Neural cell (in vitro differentiated cells): ENCODE measurements at regions not wholly inside any gene's neighbourhood (a gene's known extent, or its start where the extent isn't known, plus 50 kb on each side); places are given as distances from the start of the nearest gene placed in this dataset.

Source experiments
- H2AFZ ChIP-seq: fragments of 200-600, 300-800 bp; sonication (generic), shearing (Covaris generic); 2 replicates; pipeline ENCODE4 v1.6.0; 2014; ENCODE audit warnings: low read depth, mild to moderate bottlenecking, antibody characterized with exemption, low read length, moderate library complexity
- H3F3A ChIP-seq: fragments of 200-600 bp; shearing (Covaris generic); 2 replicates; pipeline ENCODE4 v1.6.1; 2016; ENCODE audit warnings: mild to moderate bottlenecking, moderate library complexity, mixed read lengths, antibody characterized with exemption, low read length; ENCODE audit not compliant: insufficient read depth, poor library complexity, severe bottlenecking
- H3K27ac ChIP-seq: fragments of 200-600, 300-800 bp; sonication (generic), shearing (Covaris generic); 2 replicates; pipeline ENCODE4 v1.5.1; 2014; ENCODE audit warnings: mild to moderate bottlenecking, low read length, moderate library complexity
- H3K27me3 ChIP-seq: fragments of 300-800, 200-600 bp; sonication (generic), shearing (Covaris generic); 2 replicates; pipeline ENCODE4 v1.6.0; 2014; ENCODE audit warnings: mild to moderate bottlenecking, low read depth, low read length, moderate library complexity; ENCODE audit not compliant: insufficient read depth
- H3K36me3 ChIP-seq: fragments of 300-800, 200-600 bp; sonication (generic), shearing (Covaris generic); 2 replicates; pipeline ENCODE4 v1.5.1; 2014; ENCODE audit warnings: mild to moderate bottlenecking, antibody characterized with exemption, low read length, moderate library complexity; ENCODE audit not compliant: insufficient read depth
- H3K4me2 ChIP-seq: fragments of 300-800, 200-600 bp; sonication (generic), shearing (Covaris generic); 2 replicates; pipeline ENCODE4 v1.6.0; 2014; ENCODE audit warnings: mild to moderate bottlenecking, low read length
- H3K4me3 ChIP-seq: fragments of 300-800, 200-600 bp; sonication (generic), shearing (Covaris generic); 2 replicates; pipeline ENCODE4 v1.5.1; 2014; ENCODE audit warnings: mild to moderate bottlenecking, low read length, moderate library complexity
- H3K79me2 ChIP-seq: fragments of 200-600 bp; shearing (Covaris generic); replicated peaks from 2 replicates; pipeline ENCODE4 v1.6.0; 2014; ENCODE audit warnings: mild to moderate bottlenecking, low read length, moderate library complexity; ENCODE audit not compliant: insufficient read depth
- H3K9ac ChIP-seq: fragments of 300-800, 200-600 bp; sonication (generic), shearing (Covaris generic); 2 replicates; pipeline ENCODE4 v1.6.1; 2016; ENCODE audit warnings: mild to moderate bottlenecking, low read length, mixed read lengths
- H3K9me2 ChIP-seq: fragments of 200-600 bp; shearing (Covaris generic); 2 replicates; pipeline ENCODE4 v1.6.1; 2016; ENCODE audit warnings: mild to moderate bottlenecking, low read length, mixed read lengths; ENCODE audit not compliant: insufficient read depth
- H3K9me3 ChIP-seq: fragments of 200-600, 300-800 bp; sonication (generic), shearing (Covaris generic); 2 replicates; pipeline ENCODE4 v1.6.1; 2016; ENCODE audit warnings: mild to moderate bottlenecking, mixed run types, low read length, moderate library complexity, mixed read lengths
- H4K20me1 ChIP-seq: fragments of 200-600 bp; shearing (Covaris generic); 2 replicates; pipeline ENCODE4 v1.6.1; 2016; ENCODE audit warnings: mild to moderate bottlenecking, mixed run types; ENCODE audit not compliant: insufficient read depth
- EP300 ChIP-seq: fragments of 450-650 bp; conservative IDR thresholded peaks from 2 replicates; pipeline ENCODE4 v1.6.1; 2014; ENCODE audit warnings: antibody characterized with exemption, mild to moderate bottlenecking, moderate library complexity; ENCODE audit not compliant: poor library complexity, severe bottlenecking
- EZH2 ChIP-seq: fragments of 200-600, 300-800 bp; shearing (Covaris generic), sonication (generic); IDR thresholded peaks from 2 replicates; pipeline ENCODE4 v1.6.1; 2014; ENCODE audit warnings: antibody characterized with exemption, low read length, borderline replicate concordance, mild to moderate bottlenecking; ENCODE audit not compliant: insufficient read depth, poor library complexity, severe bottlenecking
- MXI1 ChIP-seq: fragments of 450-650 bp; conservative IDR thresholded peaks from 2 replicates; pipeline ENCODE4 v1.6.1; 2014; ENCODE audit warnings: antibody characterized with exemption, mild to moderate bottlenecking; ENCODE audit not compliant: poor library complexity, severe bottlenecking
- POLR2AphosphoS5 ChIP-seq: IDR thresholded peaks from 2 replicates; pipeline ENCODE4 v1.6.1; 2012
- RAD21 ChIP-seq: fragments of 450-650 bp; conservative IDR thresholded peaks from 2 replicates; pipeline ENCODE4 v1.6.1; 2014; ENCODE audit warnings: antibody characterized with exemption, mild to moderate bottlenecking, moderate library complexity
- SMC3 ChIP-seq: fragments of 450-650 bp; conservative IDR thresholded peaks from 2 replicates; pipeline ENCODE4 v1.6.1; 2014; ENCODE audit warnings: antibody characterized with exemption, mild to moderate bottlenecking, moderate library complexity; ENCODE audit not compliant: poor library complexity
- TAF1 ChIP-seq: IDR thresholded peaks from 2 replicates; pipeline ENCODE4 v1.6.1; 2012; ENCODE audit warnings: low read depth
- TF ChIP-seq, protein P1 (sequence below): fragments of 450-650 bp; IDR thresholded peaks from 2 replicates; pipeline ENCODE4 v1.5.1; 2014; ENCODE audit warnings: antibody characterized with exemption, mild to moderate bottlenecking, moderate library complexity; ENCODE audit not compliant: poor library complexity, severe bottlenecking
- TF ChIP-seq, protein P2 (sequence below): IDR thresholded peaks from 2 replicates; pipeline ENCODE4 v1.6.1; 2012; ENCODE audit warnings: borderline replicate concordance

DNA sequence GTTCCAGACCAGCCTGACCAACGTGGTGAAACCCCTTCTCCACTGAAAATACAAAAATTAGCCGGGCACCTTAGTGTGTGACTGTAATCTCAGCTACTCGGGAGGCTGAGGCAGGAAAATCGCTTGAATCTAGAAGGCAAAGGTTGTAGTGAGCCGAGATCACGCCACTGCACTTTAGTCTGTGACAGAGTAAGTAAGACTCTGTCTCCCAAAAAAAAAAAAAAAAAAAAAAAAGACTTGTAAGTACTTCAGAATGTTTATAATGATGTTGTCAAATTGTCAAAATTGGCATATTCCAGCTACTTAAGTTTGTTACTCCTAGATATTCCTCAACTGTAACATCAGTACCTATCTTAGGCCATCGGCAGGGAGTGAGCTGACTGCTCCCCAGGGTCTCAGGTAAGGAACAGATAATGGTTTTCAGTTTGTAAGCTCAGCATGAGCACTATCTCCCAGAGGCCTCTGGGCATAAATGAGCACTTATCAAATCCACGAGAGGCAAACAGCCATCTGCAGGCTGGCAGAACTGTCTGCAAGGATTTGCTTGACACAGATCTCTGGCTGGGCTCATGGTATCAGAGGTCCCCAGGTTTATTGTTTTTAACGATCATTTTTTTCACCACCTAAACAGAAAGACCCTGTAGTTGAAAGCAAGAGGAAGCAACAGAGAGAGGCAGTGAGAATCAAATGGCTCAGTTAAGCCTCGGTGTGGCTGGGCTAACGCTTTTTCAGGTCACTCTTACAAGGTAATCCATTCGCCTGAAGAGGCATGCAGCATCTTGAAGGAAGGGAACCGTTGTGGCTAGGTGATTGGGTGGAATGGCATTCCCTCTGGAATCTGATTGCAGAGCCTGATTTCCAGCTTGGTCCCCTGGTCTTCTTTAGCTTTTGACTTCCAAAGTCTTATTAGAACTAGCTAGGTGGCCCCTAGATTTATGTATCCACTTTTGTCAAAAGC is 115.9 kb downstream of the LY86 start:
- H3K9me3 ChIP-seq = no peaks in the 10 kb centered on the region
- TF ChIP-seq POLR2AphosphoS5 (peak; percentile 47), EP300 (peak; percentile 27)
- TF ChIP-seq, protein P1, sequence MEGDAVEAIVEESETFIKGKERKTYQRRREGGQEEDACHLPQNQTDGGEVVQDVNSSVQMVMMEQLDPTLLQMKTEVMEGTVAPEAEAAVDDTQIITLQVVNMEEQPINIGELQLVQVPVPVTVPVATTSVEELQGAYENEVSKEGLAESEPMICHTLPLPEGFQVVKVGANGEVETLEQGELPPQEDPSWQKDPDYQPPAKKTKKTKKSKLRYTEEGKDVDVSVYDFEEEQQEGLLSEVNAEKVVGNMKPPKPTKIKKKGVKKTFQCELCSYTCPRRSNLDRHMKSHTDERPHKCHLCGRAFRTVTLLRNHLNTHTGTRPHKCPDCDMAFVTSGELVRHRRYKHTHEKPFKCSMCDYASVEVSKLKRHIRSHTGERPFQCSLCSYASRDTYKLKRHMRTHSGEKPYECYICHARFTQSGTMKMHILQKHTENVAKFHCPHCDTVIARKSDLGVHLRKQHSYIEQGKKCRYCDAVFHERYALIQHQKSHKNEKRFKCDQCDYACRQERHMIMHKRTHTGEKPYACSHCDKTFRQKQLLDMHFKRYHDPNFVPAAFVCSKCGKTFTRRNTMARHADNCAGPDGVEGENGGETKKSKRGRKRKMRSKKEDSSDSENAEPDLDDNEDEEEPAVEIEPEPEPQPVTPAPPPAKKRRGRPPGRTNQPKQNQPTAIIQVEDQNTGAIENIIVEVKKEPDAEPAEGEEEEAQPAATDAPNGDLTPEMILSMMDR = no peak

DNA sequence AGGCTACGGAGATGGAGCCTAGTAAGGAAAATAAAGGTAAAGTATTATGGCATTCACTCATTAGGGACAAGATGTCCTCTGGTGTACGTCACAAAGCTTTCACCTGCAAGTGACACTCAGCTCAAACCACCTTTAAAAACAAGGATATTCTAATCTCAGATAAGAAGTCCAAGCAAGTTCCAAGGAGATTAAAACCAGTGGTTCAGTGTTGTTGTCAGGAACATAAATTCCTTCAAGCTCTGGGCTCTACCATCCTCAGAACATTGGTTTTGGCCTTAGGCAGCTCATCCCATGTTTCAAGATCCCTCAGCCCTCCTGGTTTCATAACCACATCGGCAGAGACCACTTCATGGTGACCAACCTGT is 116.5 kb downstream of the LY86 start:
- no peak overlapping the region for H3K9ac ChIP-seq

More for the DNA sequence above, 115.9 kb downstream of the LY86 start:
- H4K20me1 ChIP-seq = no peaks in the 10 kb centered on the region
- H3K27me3 ChIP-seq = no peaks in the 10 kb centered on the region
- no peaks in the 10 kb centered on the region for H3K36me3 ChIP-seq
- no peaks in the 10 kb centered on the region for H3K79me2 ChIP-seq
- H3K27ac ChIP-seq = no peak overlapping the region
- H3K9ac ChIP-seq = no peak overlapping the region
- H3K9me2 ChIP-seq = no peaks in the 10 kb centered on the region
- peak overlapping the region; percentile 14 for H3K4me3 ChIP-seq
- no peaks in the 10 kb centered on the region for H3F3A ChIP-seq
- no peak overlapping the region for H2AFZ ChIP-seq
- no peak overlapping the region for H3K4me2 ChIP-seq

More for the DNA sequence above, 116.5 kb downstream of the LY86 start:
- no peaks in the 10 kb centered on the region for H3K9me3 ChIP-seq
- no peaks in the 10 kb centered on the region for H3K27me3 ChIP-seq
- H2AFZ ChIP-seq = no peak overlapping the region
- no peak overlapping the region for H3K4me3 ChIP-seq
- no peak overlapping the region for H3K4me2 ChIP-seq
- H3K36me3 ChIP-seq = no peaks in the 10 kb centered on the region
- no peak overlapping the region for H3K27ac ChIP-seq
- H3K9me2 ChIP-seq = no peaks in the 10 kb centered on the region
- H4K20me1 ChIP-seq = no peaks in the 10 kb centered on the region
- H3F3A ChIP-seq = no peaks in the 10 kb centered on the region
- no peak for TF ChIP-seq EP300
- TF ChIP-seq, protein P2, sequence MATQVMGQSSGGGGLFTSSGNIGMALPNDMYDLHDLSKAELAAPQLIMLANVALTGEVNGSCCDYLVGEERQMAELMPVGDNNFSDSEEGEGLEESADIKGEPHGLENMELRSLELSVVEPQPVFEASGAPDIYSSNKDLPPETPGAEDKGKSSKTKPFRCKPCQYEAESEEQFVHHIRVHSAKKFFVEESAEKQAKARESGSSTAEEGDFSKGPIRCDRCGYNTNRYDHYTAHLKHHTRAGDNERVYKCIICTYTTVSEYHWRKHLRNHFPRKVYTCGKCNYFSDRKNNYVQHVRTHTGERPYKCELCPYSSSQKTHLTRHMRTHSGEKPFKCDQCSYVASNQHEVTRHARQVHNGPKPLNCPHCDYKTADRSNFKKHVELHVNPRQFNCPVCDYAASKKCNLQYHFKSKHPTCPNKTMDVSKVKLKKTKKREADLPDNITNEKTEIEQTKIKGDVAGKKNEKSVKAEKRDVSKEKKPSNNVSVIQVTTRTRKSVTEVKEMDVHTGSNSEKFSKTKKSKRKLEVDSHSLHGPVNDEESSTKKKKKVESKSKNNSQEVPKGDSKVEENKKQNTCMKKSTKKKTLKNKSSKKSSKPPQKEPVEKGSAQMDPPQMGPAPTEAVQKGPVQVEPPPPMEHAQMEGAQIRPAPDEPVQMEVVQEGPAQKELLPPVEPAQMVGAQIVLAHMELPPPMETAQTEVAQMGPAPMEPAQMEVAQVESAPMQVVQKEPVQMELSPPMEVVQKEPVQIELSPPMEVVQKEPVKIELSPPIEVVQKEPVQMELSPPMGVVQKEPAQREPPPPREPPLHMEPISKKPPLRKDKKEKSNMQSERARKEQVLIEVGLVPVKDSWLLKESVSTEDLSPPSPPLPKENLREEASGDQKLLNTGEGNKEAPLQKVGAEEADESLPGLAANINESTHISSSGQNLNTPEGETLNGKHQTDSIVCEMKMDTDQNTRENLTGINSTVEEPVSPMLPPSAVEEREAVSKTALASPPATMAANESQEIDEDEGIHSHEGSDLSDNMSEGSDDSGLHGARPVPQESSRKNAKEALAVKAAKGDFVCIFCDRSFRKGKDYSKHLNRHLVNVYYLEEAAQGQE = no peak
- no peak for TF ChIP-seq EZH2
- TF ChIP-seq SMC3 = no peak
- TF ChIP-seq MXI1 = no peak
- TF ChIP-seq RAD21 = no peak
- no peak for TF ChIP-seq POLR2AphosphoS5
- no peak for TF ChIP-seq TAF1
- TF ChIP-seq, protein P1 = no peak
- no peaks in the 10 kb centered on the region for H3K79me2 ChIP-seq
